ENCODE measurements at regions not wholly inside any gene's neighbourhood (a gene's known extent, or its start where the extent isn't known, plus 50 kb on each side); places are given as distances from the start of the nearest gene placed in this dataset.

- Histone ChIP-seq H3K36me3 (no peaks in the 10 kb centered on the region), H3K4me3 (no peak overlapping the region), H3K27ac (no peak overlapping the region), H3K4me1 (no peaks in the 10 kb centered on the region), H3K9me3 (no peaks in the 10 kb centered on the region), H3K27me3 (peaks cover 0 to 2% of the 10 kb centered on the region in 2 donors)
- no peak for DNase-seq
- no peak for TF ChIP-seq CTCF (IDR thresholded peaks at IDR 0.05)
- intact Hi-C loops (cut with DNase I; ENCODE audit: low total_unique reads) = no loop called here
These were observed 224.2 kb downstream of the XPNPEP1 start for GRCh38 chr10:109698882-109699664.

GRCh38 chr10:109698086-109698485 is 225.2 kb downstream of the XPNPEP1 start:
- H3K27me3 ChIP-seq = peaks cover 0 to 2% of the 10 kb centered on the region in 2 donors

GRCh38 chr10:109696981-109697775 is 226.1 kb downstream of the XPNPEP1 start:
- no peak overlapping the region for H3K27ac ChIP-seq
- intact Hi-C loops (cut with DNase I; ENCODE audit: low total_unique reads) = no loop called here

More at GRCh38 chr10:109698086-109698485, 225.2 kb downstream of the XPNPEP1 start:
- no peaks in the 10 kb centered on the region for H3K36me3 ChIP-seq
- no peaks in the 10 kb centered on the region for H3K9me3 ChIP-seq
- intact Hi-C loops (cut with DNase I; ENCODE audit: low total_unique reads) = no loop called here
- no peaks in the 10 kb centered on the region for H3K4me1 ChIP-seq
- no peak overlapping the region for H3K27ac ChIP-seq
- DNase-seq = no peak
- no peak for TF ChIP-seq CTCF (IDR thresholded peaks at IDR 0.05)
- H3K4me3 ChIP-seq = no peak overlapping the region

GRCh38 chr10:109696462-109696861 is 226.8 kb downstream of the XPNPEP1 start:
- intact Hi-C loops (cut with DNase I; ENCODE audit: low total_unique reads) = no loop called here
- no peak for DNase-seq
- no peak for TF ChIP-seq CTCF (IDR thresholded peaks at IDR 0.05)
- no peaks in the 10 kb centered on the region for H3K27me3 ChIP-seq
- no peak overlapping the region for H3K4me3 ChIP-seq
- H3K9me3 ChIP-seq = no peaks in the 10 kb centered on the region
- no peaks in the 10 kb centered on the region for H3K4me1 ChIP-seq
- no peak overlapping the region for H3K27ac ChIP-seq
- no peaks in the 10 kb centered on the region for H3K36me3 ChIP-seq

More at GRCh38 chr10:109696981-109697775, 226.1 kb downstream of the XPNPEP1 start:
- Histone ChIP-seq H3K4me3 (no peak overlapping the region), H3K9me3 (no peaks in the 10 kb centered on the region), H3K36me3 (no peaks in the 10 kb centered on the region), H3K27me3 (peaks cover 0 to 2% of the 10 kb centered on the region in 2 donors), H3K4me1 (no peaks in the 10 kb centered on the region)
- no peak for DNase-seq
- TF ChIP-seq CTCF (IDR thresholded peaks at IDR 0.05) = no peak

- DNase-seq = no peak
- H3K4me3 ChIP-seq = no peak overlapping the region
- H3K4me1 ChIP-seq = no peaks in the 10 kb centered on the region
- no peak overlapping the region for H3K27ac ChIP-seq
- H3K36me3 ChIP-seq = no peaks in the 10 kb centered on the region
- no peaks in the 10 kb centered on the region for H3K27me3 ChIP-seq
- intact Hi-C loops (cut with DNase I; ENCODE audit: low total_unique reads) = no loop called here
- no peak for TF ChIP-seq CTCF (IDR thresholded peaks at IDR 0.05)
- H3K9me3 ChIP-seq = no peaks in the 10 kb centered on the region
These were observed 227.3 kb downstream of the XPNPEP1 start for GRCh38 chr10:109695988-109696387.
